ENCODE measurements at regions not wholly inside any gene's neighbourhood (a gene's known extent, or its start where the extent isn't known, plus 50 kb on each side); places are given as distances from the start of the nearest gene placed in this dataset.

GRCh38 chr2:22692746-22693145, 692.2 kb upstream of the KLHL29 start:
- no peak for DNase-seq

- DNase-seq: no peak
These were observed 690.7 kb upstream of the KLHL29 start for GRCh38 chr2:22694300-22694699.

GRCh38 chr2:22694856-22695255, 690.1 kb upstream of the KLHL29 start:
- no peak for DNase-seq

GRCh38 chr2:22697054-22697788, 687.8 kb upstream of the KLHL29 start:
- DNase-seq: no peak

- DNase-seq: no peak
These were observed 683.3 kb upstream of the KLHL29 start for GRCh38 chr2:22701561-22702160.

- no peak for DNase-seq
These were observed 681.6 kb upstream of the KLHL29 start for GRCh38 chr2:22703286-22703920.

GRCh38 chr2:22719396-22719795, 665.6 kb upstream of the KLHL29 start:
- no peak for DNase-seq

- no peak for DNase-seq
These were observed 655.5 kb upstream of the KLHL29 start for GRCh38 chr2:22729466-22729865.

GRCh38 chr2:22734373-22735045, 650.5 kb upstream of the KLHL29 start:
- DNase-seq: no peak

GRCh38 chr2:22737144-22737543, 647.8 kb upstream of the KLHL29 start:
- DNase-seq: no peak

GRCh38 chr2:22741216-22741615, 643.8 kb upstream of the KLHL29 start:
- DNase-seq: no peak

- no peak for DNase-seq
These were observed 636.1 kb upstream of the KLHL29 start for GRCh38 chr2:22748909-22749308.

- DNase-seq: no peak
These were observed 631.5 kb upstream of the KLHL29 start for GRCh38 chr2:22753476-22753875.

- DNase-seq: no peak
These were observed 628.5 kb upstream of the KLHL29 start for GRCh38 chr2:22756276-22757043.

GRCh38 chr2:22769497-22769896, 615.5 kb upstream of the KLHL29 start:
- DNase-seq: no peak

GRCh38 chr2:22784566-22784965, 600.4 kb upstream of the KLHL29 start:
- no peak for DNase-seq

GRCh38 chr2:22786817-22787216, 598.2 kb upstream of the KLHL29 start:
- DNase-seq: no peak

- DNase-seq: no peak
These were observed 597.2 kb upstream of the KLHL29 start for GRCh38 chr2:22787745-22788144.

GRCh38 chr2:22788749-22789327, 596.1 kb upstream of the KLHL29 start:
- DNase-seq: no peak

- no peak for DNase-seq
These were observed 589.6 kb upstream of the KLHL29 start for GRCh38 chr2:22795287-22795866.

- no peak for DNase-seq
These were observed 586.6 kb upstream of the KLHL29 start for GRCh38 chr2:22798386-22798785.

GRCh38 chr2:22800412-22800811, 584.6 kb upstream of the KLHL29 start:
- no peak for DNase-seq

Measured in activated T-cell treated with anti-CD3 and anti-CD28 coated beads for 4 hours (primary cell).